K562 (cell line): ENCODE measurements at regions not wholly inside any gene's neighbourhood (a gene's known extent, or its start where the extent isn't known, plus 50 kb on each side); places are given as distances from the start of the nearest gene placed in this dataset.

Source experiments
- ADNP ChIP-seq: fragments of 200-800 bp; sonication (Bioruptor generic); IDR thresholded peaks from 2 replicates; pipeline ENCODE4 v1.6.1; 2016; ENCODE audit warnings: missing genetic modification characterization, missing compliant biosample characterization
- ETV1 ChIP-seq: fragments of 450-650 bp; conservative IDR thresholded peaks from 2 replicates; pipeline ENCODE4 v1.6.1; 2016; ENCODE audit warnings: missing genetic modification characterization, control low read depth, low read depth, missing compliant biosample characterization
- MEF2A ChIP-seq: IDR thresholded peaks from 2 replicates; pipeline ENCODE4 v1.6.1; 2011; ENCODE audit warnings: low read depth, mild to moderate bottlenecking, low read length, moderate library complexity; ENCODE audit not compliant: control insufficient read depth
- MTA1 ChIP-seq: fragments of 450-650 bp; IDR thresholded peaks from 2 replicates; pipeline ENCODE4 v1.6.1; 2017; ENCODE audit warnings: borderline replicate concordance
- POLR2A ChIP-seq: fragments of 450-650 bp; conservative IDR thresholded peaks from 2 replicates; pipeline ENCODE4 v1.6.1; 2016
- TF ChIP-seq, protein P1 (sequence below), 2 experiments: fragments of 450-650 bp in 1 of 2; sonication (generic) in 1 of 2; formaldehyde crosslinking in 1 of 2; IDR thresholded peaks; 2 replicates each; pipeline versions ENCODE4 v1.7.1 to v1.9.0; 2016 to 2022; ENCODE audit warnings: inconsistent platforms in 1 of 2, mild to moderate bottlenecking in 1 of 2, missing genetic modification reagents in 1 of 2

GRCh38 chr7:155998766-155999630 lies 186.7 kb upstream of the SHH start:
- TF ChIP-seq ADNP (no peak), ETV1 (no peak), POLR2A (no peak), MTA1 (no peak), MEF2A (no peak)
- TF ChIP-seq, protein P1, sequence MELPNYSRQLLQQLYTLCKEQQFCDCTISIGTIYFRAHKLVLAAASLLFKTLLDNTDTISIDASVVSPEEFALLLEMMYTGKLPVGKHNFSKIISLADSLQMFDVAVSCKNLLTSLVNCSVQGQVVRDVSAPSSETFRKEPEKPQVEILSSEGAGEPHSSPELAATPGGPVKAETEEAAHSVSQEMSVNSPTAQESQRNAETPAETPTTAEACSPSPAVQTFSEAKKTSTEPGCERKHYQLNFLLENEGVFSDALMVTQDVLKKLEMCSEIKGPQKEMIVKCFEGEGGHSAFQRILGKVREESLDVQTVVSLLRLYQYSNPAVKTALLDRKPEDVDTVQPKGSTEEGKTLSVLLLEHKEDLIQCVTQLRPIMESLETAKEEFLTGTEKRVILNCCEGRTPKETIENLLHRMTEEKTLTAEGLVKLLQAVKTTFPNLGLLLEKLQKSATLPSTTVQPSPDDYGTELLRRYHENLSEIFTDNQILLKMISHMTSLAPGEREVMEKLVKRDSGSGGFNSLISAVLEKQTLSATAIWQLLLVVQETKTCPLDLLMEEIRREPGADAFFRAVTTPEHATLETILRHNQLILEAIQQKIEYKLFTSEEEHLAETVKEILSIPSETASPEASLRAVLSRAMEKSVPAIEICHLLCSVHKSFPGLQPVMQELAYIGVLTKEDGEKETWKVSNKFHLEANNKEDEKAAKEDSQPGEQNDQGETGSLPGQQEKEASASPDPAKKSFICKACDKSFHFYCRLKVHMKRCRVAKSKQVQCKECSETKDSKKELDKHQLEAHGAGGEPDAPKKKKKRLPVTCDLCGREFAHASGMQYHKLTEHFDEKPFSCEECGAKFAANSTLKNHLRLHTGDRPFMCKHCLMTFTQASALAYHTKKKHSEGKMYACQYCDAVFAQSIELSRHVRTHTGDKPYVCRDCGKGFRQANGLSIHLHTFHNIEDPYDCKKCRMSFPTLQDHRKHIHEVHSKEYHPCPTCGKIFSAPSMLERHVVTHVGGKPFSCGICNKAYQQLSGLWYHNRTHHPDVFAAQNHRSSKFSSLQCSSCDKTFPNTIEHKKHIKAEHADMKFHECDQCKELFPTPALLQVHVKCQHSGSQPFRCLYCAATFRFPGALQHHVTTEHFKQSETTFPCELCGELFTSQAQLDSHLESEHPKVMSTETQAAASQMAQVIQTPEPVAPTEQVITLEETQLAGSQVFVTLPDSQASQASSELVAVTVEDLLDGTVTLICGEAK (IDR thresholded peaks at IDR 0.05), result no peak
- TF ChIP-seq, protein P1 (CRISPR knock-in tag; IDR thresholded peaks at IDR 0.05), result no peak
